SIG-M5 treated with dmso at 0.1 percent for 504 hours (cell line): ENCODE measurements at regions not wholly inside any gene's neighbourhood (a gene's known extent, or its start where the extent isn't known, plus 50 kb on each side); places are given as distances from the start of the nearest gene placed in this dataset.

Experiments used
- DNase-seq: peaks from one replicate; lab custom pipeline; 2025; ENCODE audit not compliant: unreplicated experiment; lab: John Stamatoyannopoulos, UW

DNA sequence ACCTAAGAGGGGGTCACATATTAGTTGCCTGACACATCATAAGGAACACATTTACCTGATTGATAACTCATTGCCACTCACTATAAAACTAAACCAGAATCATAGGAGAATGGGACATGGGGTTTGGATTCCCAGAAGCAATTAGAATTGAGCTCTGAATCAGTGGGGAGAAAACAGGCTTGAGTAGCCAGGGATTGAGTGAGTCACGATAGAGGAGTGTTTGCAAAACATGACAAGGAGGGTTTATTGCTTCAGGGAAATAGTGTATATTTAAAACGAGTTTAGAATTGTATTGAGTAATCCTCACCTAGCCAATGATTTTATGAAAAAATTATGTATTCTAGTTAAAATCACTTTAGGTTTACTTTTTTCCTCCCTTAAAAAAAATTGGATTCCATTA is 101.1 kb upstream of the THRB start:
- DNase-seq: no peak

DNA sequence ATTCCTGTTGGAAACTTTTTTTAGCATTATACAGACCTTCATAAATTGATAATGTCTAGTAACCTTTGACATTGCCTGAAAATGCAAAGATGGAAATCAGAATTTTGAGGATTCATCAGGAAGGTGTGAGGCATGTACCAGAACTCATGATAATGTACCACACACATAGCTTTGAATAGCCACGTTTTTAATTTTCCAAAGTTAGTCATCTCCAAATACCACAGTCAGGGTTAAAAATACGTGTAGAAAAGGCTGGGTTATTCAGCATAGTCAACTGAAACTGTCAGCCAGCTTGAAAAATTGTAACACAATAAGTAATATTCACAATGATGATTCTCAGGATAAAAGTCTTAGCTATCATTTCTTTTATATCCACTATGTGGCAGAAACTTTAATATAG is 102.0 kb upstream of the THRB start:
- DNase-seq: no peak

DNA sequence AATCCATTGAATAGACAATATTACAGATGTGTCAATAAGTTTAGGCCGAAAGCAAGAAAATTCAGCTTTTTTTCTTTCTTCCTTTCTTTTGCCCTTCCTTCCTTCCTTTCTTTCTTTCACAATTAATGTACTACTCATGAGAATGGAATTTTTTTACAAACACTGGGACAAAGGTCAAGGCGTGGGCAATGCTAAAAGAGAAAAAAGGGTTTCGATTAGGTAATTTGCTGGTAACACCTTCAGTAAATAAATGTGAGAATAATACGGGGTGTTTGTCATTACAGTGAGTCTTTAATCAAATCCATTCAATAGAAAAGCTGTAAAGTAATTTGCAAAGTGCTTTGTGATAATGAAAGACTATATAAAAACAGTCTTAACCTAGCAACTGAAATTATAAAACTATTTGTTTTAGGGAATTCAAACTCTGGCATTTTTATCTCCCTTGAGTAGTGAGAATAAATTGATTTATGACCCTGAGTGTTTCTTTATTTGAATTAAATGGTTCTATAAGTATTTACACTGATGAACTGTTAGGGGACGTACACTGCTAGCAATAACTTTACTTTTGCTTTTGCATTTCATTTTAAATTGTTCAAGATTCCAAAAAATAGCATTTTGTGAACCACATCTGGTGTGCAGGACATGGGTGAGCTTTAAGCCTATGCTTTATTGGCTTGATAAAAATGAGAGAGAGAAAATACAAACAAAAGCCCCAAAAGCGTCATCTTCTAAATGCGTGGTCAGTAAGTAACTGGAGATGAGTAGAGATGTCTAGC is 104.2 kb upstream of the THRB start:
- DNase-seq: no peak

DNA sequence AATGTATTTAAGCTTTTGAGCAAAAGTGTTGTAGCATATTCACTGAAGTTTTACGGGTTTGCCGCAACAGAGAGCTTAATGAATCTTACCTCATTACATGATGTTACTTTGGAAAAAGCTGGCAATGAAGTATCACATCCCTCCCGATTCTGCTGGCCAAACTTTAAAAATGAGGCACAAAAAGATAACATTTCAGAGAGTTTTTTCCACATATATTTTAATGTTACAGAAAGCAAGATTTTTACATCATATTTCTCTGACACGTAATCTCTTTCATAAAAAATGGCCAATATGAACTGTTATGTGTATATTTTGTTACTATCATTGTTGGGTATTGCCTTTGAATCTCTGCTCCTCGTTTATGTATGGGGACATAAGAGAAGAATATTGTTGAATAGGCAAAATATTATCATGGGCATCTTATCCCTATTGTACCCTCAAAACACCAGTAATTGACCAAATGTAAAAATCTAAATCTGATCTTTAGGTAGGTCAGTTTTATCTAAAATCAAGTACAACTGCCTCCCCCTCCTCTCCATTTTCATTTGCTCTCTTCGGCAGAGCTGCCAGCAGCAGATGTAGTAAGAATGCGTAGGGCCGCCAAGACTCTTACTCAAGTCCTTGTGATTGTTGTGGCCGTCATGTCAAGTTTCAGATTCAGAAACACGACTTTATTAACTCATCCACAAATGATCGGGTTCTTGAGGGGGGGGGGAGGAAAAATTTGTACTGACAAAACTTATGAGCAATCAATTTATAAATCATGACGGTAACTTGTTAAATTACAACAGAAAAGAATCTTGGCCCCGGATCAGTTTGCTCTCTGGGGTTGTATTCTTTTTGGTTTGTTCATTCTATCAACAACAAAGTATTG is 106.7 kb upstream of the THRB start:
- DNase-seq: no peak

DNA sequence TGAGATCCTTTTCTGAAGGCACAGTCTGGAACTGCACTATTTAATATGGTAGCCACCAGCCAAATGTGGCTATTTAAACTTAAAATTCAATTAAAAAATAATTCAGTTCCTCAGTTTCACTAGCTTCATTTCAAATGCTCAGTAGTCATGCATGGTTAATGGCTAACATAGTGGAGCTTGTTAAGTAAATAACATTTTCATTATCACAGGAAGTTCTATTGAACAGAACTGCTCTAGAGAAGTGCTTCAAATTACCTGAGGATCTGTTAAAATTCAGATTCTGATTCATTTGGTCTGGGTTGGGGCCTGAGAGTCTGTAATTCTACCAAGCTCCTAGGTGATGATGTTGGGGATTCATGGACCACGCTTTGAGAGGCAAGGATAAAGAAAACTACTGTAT is 109.6 kb upstream of the THRB start:
- DNase-seq: no peak

DNA sequence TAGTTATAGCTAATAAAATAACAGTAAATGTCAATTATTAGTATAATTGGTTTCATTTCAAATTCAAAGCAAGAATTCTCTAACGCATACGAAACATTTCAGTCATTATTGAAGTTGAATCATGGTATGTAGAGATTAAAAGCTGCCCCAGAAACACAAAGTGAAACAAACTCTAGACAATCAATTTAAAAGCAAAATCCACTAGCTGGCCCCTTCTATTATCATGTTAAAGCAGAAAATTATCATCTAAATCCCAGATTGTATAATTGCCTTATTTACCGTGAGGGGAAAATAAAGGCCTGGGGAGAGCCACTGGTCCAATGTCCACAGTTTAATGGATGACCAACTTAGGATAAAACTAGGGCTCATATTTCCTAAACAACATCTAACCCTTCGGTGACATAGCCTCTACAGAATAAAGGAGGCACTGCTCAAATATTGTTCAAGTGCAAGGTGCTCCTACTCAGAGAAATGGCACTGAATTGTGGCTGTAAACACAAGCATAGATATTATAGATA is 110.9 kb upstream of the THRB start:
- DNase-seq: no peak

DNA sequence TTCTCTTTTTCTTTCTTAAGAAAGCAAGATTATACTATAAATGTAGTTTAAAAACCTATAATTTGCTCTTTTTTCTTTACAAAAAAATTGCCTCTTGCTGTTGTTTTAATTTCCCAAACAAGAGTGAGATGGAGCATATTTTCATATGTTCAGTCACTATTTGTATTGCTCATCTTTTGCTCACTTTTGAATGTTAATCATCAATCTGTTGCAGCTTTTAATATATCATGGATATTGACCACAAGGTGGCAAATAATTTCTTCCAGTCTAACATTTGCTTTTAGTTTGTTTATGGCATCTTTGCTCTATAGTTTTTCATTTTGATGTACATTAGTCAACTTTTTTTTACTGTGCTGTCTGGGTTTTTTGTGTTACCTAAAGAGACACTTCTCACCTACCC is 112.6 kb upstream of the THRB start:
- no peak for DNase-seq

DNA sequence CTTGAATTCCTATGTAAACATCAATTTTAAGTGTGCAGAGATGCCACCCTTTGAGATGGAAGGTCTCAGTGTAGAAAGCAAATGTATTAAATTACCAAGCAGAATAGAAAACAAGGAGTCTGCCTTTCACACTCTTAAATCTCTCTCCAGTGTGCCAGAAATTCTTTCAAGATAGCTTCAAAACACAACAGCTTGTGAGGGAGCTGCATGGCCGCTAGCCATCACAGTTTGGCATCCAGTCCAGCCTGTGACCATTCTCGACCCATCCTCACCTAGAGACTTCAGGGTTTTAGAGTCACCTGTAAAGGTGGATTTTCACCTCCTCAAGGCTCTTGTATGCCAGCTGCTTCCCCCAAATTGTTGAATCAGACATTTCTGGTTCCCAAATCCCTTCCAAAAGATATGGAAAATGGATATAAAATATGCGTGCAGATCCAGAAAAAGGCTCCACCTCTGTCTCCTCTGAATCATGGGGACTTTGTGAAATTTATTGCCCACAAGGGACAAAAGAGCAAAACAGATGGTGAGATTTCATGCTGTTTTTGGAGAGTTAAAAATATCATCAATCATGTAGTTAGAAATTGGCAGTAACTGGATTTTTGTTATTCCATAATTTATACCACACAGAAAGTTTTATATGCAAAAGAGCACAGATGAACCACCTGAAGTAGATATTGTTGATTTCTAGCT is 114.2 kb upstream of the THRB start:
- no peak for DNase-seq

DNA sequence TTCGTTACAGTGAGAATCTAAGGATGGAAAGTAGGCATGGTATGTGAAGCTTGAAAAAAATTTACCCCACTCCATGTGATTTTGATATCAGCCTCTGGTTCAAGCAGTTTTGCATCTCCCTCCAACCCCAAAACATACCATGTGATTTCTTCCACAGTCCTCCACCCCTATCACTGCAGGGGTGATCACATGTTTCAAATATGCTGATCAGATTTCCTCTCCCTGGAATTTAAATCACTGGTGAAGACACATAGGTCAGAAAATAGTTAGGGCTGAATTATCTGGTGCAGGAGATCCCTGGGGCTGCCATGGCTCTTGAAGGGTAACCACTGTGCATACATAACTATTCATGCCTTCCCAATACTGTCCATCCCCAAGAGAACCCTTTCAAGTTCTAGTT is 119.7 kb upstream of the THRB start:
- no peak for DNase-seq

DNA sequence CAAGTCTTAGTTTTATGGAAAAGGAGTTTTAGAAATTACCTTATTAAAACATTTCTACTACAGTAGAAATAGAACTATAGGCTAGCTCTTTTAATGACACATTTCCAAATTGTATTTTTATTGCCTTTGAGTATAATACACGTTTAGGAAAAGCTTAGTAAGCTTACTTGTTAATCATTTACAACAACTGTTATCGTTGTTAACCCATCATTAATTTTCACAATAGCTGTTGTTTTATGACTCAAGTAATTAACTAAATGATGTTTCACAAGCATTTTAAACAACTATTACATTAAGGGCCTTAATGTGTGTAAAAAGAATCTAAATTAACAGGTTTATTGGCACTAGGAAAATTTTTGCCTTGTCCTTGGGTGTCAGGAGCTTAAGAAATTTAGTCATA is 120.5 kb upstream of the THRB start:
- no peak for DNase-seq

DNA sequence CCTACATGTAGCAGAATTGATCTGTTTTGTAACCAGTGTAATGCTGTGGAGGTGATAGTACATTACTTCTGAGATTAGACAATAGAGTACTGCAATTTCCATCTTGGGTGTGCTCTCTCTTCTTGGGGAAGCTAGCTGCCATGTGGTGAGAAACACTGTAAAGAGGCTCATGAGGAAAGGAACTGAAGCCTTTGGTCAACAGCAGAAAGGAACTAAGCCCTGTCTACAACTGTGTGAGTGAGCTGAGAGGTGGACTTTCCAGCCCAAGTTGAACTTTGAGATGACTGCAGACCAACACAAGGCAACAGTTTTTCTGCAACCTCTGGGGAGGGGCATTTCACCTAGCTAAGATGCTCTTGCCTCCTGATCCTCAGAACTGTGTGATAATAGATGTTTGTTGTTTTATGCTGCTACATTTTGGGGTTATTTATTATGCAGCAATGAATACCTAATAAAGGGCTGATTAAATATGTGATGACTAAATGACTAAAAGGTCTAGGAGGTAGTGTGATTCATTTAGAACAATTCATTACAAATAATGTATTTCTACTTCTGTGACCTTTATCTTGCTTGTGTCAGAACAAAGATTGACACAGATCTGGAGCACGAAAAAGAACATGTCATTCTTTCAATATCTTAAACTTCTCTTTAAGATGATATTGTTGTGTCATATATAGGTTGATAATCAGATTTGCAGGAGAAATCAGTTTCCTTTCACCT is 121.6 kb upstream of the THRB start:
- DNase-seq: no peak

DNA sequence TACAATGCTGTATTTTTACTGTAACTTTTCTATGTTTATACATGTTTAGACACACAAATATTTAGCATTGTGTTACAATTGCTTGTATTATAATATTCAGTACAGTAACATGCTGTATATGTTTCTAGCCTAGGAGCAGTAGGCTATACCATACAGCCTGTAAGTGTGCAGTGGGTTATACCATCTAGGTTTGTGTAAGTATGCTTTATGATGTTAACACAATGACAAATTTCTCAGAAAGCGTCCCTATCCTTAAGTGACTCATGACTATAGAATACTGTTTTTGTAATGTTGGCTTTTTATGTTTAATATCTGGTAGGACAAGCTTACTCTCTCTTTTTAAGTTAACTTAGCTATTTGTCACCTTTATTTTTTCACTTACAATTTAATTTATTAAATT is 127.5 kb upstream of the THRB start:
- DNase-seq: no peak

DNA sequence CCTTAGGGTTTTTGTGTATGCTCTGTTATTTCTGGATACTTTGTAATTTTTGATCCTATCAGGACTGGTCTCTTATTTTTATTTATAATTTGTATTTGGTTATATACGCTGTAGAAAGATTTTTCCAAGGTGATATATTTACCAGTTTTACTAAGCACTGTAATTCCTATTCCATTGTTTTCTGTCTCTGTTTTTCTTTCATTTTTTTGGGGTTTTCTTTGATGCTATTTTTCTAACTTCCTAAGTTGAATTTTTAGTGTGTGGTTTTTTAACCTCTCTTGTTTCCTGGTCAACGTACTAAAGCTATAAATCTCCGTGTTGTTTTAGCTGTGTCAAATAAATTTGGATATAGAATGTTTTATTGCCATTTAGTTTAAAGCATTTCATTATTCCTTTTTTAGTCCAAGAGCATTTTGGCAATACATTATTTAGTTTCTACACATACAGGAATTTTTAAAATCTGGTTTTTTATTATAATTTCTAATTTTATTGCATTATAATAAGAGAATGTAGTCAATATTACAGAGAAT is 128.1 kb upstream of the THRB start:
- DNase-seq: no peak

DNA sequence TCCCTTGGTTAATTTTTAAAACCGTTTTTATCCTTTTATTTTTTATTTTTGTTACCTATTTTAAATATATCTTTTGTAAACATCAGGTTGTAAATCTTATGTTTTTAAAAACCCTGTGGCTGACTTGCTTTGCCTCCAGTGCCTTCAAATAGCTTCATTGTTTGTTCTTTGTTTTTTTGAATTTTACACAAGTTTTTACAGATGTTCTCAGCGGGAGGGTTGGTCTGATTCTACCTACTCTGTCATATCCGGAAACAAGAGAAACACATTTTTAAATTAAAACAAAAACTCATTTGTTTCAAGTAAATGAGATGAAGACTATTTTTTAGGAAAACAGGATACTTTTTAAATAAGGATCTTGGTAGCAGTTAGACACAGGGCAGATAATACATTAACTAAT is 129.0 kb upstream of the THRB start:
- DNase-seq: no peak

DNA sequence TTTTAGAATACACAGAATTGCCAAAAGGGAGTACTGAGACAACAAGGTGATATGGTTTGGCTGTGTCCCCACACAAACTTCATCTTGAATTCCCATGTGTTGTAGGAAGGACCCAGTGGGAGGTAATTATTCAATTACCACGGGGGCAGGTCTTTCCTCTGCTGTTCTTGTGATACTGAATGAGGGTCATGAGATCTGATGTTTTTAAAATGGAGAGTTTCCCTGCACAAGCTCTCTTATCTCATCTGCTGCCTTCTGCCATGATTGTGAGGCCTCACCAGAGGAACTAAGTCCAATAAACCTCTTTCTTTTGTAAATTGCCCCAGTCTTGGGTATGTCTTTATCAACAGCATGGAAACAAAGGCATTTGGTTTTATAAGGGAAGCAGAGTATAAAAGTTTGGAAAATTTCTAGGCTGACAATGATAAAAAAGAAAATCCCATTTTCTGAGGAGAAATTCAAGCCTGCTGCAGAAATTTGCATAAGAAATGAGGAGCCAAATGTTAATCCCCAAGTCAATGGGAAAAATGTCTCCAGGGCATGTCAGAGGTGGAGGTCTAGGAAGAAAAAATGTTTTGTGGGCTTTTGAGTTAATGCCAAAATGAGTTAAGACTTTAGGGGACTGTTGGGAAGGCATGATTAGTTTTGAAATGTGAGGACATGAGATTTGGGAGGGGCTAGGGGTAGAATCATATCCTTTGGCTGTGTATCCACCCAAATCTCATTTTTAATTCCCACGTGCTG is 130.5 kb upstream of the THRB start:
- DNase-seq: no peak

DNA sequence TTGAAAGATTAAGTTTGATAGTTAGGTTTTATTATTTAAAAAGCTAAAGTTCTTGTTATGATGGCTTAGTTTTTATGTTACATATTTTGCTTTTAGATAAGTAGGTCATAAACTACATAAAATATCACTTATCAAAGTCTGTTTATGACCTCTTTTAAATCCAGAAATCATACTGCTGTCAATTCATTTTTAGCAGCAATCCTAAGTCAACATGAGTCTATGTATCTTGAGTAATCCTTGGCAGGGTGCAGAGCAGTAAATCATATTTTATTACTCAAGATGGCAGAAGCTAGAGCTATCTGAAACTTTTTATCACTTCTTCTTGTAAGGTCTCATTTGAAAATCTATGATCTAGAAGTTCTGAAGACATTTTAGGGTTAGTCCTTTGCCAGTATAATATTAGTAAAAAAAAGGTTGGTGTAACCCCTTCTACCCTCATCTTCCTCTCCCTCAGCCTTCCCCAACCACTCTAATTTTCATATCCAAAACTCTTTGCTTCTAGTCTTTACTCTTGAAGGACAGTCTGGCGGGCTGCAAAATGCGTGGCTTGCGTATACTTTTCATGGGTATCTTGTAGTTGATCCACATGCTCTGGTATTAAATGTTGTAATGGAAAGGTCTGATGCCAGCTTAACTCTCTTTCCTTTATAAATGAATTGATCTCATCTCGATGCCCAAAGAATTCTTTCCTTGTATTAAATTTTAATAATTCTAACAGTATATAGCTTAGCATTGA is 134.0 kb upstream of the THRB start:
- DNase-seq: no peak

DNA sequence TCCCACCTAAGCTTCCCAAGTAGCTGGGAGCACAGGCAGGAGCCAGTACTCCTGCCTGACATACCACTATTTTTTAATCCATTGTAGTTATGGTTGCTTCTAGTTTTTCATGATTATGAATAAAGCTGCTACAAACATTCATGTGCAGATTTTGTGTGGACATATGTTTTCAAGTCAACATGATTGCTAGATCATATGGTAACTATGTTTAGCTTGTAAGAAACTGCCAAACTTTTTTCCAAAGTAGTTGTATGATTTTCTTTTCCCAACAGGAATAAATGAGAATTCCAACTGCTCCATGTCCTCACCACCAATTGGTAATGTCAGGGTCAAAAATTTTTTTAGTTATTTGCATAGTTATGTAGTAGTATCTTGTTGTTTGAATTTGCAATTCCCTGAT is 136.8 kb upstream of the THRB start:
- DNase-seq: no peak

DNA sequence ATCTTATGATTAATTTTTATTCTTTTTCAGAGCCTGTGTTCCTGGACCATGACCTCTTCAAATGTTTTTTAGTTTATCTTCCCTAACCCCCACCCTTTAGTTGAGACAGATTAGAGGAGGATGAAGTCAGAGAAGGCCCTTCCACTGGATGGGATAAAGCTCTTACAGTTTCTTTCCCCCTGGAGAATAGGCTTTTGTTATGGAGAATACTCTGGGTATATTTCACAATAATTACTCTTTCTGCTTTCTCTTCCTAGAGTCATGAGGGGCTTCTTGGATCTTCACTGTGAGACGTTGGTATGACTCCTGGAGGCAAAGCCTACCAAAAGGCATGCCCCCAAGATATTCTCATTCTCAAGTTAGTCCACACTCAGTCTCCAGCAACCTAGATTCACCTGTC is 144.4 kb upstream of the THRB start:
- DNase-seq: no peak
